GM18508 (cell line): ENCODE measurements at regions not wholly inside any gene's neighbourhood (a gene's known extent, or its start where the extent isn't known, plus 50 kb on each side); places are given as distances from the start of the nearest gene placed in this dataset.

ENCODE experiments used
- ATAC-seq: cut with Tn5 transposase; IDR thresholded peaks from one replicate; pipeline ENCODE4 v1.9.1; 2021; ENCODE audit warnings: moderate number of reproducible peaks; ENCODE audit not compliant: insufficient read depth, unreplicated experiment

DNA sequence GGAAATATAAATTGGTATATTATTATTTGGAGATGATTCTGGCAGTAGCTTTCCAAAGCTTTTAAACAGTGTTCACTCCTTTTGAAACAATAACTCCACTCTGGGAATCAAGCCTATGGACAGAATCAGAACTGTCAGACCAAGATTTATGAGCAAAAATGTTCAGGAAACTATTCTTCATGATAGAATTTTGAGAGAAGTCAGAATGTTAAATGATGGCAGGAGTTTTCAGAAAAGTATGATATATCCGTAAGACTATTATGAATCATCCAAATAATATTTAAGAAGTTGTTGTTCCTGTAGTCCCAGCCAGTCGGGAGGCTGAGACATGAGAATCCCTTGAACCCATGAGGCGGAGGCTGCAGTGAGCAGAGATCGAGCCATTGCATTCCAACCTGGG lies 50.5 kb upstream of the ADGRG2 start:
- no peak for ATAC-seq

DNA sequence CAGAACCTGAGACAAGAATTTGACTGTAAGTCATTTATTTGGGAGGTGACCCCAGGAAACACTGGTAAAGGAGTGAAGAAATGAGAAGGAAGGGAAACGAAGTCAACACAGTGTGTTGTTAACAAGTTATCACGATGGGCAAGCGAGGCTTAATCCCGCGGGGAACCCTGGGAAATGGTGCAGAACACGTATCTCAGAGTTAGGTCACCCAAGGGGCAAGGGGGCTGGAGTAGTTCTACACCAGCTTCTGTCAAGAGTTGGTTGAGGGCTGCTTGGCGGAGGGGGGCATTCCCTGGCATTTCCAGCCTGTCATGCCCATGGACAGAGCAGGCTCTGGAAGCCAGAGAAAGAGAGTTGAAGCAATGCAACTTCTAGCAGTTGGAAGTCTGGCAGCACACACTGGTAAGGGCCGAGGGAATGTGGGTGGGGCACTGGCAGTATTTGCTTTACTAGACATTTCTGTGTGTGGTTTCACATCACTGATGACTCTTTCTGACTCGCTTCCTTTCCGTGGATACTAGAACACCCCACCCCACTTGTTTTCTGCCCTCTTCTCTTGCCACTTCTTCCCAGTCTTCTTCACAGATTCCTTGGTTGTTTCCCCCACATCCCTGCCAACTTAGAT lies 52.2 kb upstream of the ADGRG2 start:
- no peak for ATAC-seq

GRCh38 chrX:19176901-19177630 lies 54.8 kb upstream of the ADGRG2 start:
- ATAC-seq, result no peak

GRCh38 chrX:19177721-19178120 lies 55.5 kb upstream of the ADGRG2 start:
- ATAC-seq, result no peak

DNA sequence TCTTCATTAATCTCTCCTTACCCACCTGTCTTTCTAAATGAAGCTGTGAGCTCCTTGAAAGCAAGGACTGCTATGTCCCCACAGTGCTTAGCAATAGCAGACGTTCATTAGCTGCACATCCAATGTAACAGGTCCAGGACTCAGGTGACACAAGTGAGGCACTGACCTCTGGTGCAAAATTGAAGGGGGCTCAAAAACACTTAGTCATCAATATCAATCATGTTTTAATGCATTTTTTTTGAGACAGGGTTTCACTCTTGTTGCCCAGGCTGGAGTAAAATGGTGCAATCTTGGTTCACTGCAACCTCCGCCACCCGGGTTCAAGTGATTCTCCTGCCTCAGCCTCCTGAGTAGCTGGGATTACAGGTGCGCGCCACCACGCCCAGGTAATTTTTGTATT lies 56.1 kb upstream of the ADGRG2 start:
- ATAC-seq, result no peak

GRCh38 chrX:19179389-19179788 lies 57.1 kb upstream of the ADGRG2 start:
- ATAC-seq, result no peak

- ATAC-seq, result no peak
Observed at GRCh38 chrX:19181345-19181744, 59.1 kb upstream of the ADGRG2 start.

GRCh38 chrX:19182785-19183184 lies 60.5 kb upstream of the ADGRG2 start:
- no peak for ATAC-seq

- no peak for ATAC-seq
Observed at GRCh38 chrX:19183761-19184477, 61.7 kb upstream of the ADGRG2 start.

DNA sequence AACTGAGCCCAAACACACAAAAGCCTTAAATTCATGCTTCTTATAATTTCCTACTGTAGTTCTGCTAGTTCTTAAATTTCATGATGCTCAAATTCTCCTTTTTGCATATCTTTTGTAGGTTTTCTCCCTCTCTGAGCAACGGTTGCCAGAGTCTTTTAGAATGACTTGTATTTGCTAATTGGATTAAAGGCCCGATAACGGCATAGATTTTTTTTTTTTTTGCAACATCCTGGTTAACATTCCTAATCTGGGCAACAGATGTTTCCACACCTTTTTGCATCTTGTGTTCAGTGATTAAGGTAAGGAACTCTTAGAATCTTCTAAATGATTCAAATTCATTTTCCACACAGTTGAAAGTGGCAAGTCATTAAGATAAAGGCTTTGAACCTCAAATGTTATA lies 66.3 kb upstream of the ADGRG2 start:
- ATAC-seq, result no peak

GRCh38 chrX:19190902-19191301 lies 68.6 kb upstream of the ADGRG2 start:
- no peak for ATAC-seq

GRCh38 chrX:19193565-19193964 lies 71.3 kb upstream of the ADGRG2 start:
- ATAC-seq, result no peak

DNA sequence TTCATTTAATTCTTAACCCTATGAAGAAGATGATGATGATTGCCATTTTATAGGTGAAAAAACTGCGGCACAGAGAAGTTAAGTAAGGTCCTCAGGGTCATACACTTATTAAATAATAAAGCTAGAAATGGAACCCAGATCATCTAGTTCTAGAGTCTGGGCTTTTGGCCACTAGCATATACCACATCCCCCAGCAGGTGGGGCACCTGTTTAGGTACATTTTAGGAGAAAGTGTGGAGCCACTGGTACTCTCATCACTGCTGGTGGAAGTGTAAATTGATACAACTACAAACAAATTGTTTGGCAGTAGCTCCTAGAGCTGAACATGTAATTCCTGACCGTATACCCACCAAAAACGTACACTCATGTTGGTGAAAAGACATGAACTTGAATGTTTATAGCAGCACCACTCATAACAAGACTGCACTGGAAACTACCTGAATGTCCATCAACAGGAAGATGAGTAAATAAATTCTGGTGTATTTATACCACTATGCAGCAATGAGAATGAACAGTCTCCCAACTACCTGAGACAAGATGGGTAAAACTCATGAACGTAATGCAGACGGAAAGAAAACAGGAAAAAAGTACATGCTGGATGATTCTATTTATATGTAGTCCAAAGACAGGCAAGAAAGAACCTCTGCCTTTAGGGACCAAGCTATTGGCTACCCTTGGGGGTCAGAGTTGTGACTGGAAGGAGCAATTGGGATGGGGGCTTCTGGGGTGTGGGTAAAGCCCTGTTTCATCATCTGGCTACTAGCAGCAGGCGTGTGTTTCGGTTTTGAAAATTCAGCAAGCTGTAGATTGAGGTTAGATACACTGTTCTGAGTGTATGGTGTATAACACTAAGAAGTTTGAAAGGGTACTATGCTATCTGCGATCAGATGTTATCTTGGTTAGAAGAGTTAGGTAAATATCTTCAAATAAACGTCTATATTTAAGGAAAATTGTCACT lies 72.3 kb upstream of the ADGRG2 start:
- ATAC-seq, result no peak

GRCh38 chrX:19195243-19195610 lies 73.0 kb upstream of the ADGRG2 start:
- ATAC-seq, result no peak

GRCh38 chrX:19198473-19198872 lies 76.2 kb upstream of the ADGRG2 start:
- ATAC-seq, result no peak

DNA sequence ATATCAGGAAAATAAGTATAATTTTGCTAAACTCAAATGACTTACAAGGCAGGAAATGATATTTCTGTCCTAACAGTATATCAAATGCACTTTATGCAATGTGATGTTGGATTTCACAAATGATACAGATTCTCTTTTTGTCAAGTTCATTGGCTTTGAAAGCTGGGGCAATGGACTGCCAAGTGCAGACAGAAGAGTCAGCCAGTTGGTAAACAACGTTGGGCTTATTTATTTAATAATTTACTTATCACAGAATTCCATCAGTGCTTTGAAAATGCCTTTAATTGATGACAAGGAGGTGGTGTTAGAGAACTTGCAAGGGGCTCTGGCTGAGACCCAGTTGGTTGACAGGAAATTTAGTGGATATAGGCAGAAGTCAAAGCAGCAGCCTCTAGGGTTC lies 79.9 kb upstream of the ADGRG2 start:
- ATAC-seq, result no peak

- ATAC-seq, result no peak
Observed at GRCh38 chrX:19204636-19205035, 82.4 kb upstream of the ADGRG2 start.

DNA sequence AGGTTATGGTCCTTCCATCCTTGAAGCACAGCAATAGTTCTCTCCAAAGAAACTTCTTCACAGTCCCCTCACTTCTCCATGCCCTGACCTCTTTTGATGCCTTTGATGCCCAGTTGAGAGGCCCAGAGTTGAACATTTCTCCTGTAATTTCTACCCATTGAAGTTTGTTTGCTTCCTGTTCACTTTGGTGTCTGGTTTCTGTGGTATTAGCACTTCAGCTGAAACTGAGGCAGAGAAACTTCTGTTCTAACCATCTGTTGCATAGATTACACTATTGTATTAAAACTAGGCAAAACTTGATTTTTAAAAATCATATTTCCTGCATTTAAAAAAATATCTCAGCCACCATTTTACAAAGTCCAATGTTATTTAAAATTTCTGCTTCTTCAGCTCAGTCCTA lies 89.8 kb upstream of the ADGRG2 start:
- no peak for ATAC-seq

GRCh38 chrX:19213610-19214152 lies 91.4 kb upstream of the ADGRG2 start:
- no peak for ATAC-seq

GRCh38 chrX:19214311-19214710 lies 92.0 kb upstream of the ADGRG2 start:
- ATAC-seq, result no peak
